NCI-H446 (cell line): ENCODE measurements at regions not wholly inside any gene's neighbourhood (a gene's known extent, or its start where the extent isn't known, plus 50 kb on each side); places are given as distances from the start of the nearest gene placed in this dataset.
"Not testable (repeated sequence)": the region's sequence is repeated elsewhere in the genome, so short reads cannot be mapped to it uniquely, and the experiment has no call there.

Experiments used
- DNase-seq, 2 experiments: peaks; one replicate each; lab custom pipeline; 2025; lab: John Stamatoyannopoulos, UW

DNA sequence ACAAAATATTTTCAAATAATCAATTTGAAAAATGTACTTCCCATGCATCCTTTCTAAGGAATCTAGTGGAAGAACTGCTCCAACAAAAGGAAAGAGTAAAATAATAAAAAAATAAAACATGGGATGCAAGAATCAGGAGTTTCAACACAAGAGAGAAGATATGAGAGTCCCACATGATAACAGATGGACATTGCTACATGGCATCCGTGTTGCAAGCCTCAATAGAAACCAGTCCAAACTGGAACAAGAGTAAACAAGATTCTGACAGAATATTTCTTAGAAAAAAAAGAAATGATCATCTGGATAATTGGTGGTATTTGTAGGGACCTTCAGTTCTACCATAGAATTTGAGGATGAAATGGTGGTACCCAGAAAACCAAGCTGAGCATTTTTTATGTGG is 186.8 kb downstream of the FRK start:
- DNase-seq: no peak

DNA sequence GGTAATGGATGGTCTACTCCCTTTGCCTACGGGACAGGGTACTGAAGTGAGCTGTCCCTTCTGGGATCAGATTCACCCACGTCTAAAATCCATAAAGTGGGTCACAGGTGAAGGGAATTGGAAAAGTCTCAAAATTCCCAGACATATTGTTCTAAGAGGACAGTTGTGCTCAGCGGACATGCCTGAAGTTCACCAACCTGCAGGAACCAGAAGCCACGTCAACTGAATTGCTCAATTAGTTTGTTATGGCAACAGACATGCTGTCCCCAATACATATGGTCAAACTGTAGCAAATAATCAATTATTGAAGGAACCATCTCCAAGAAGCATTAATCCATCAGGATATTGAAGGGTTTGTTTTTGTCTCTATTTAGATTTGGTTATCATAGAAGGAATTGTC is 190.2 kb downstream of the FRK start:
- no peak for DNase-seq

DNA sequence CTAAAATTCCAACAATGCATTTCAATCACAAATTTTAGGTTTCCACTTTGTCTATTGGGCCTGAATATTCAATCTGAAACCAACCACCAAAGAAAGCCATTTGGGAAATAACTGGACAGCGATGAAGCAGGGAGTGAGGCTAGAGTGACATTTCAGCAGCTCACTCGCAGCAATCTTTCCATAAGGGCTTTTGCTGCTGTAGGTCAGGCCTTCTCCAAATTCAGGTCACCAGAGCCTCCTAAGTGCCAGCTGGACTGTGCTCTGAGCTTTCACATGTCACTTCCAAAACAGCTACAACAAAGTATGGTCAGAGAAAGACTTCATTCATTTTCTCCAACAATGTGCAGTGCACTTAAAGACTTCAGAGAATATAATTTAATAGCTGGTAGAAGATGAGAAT is 194.8 kb downstream of the FRK start:
- DNase-seq: no peak

DNA sequence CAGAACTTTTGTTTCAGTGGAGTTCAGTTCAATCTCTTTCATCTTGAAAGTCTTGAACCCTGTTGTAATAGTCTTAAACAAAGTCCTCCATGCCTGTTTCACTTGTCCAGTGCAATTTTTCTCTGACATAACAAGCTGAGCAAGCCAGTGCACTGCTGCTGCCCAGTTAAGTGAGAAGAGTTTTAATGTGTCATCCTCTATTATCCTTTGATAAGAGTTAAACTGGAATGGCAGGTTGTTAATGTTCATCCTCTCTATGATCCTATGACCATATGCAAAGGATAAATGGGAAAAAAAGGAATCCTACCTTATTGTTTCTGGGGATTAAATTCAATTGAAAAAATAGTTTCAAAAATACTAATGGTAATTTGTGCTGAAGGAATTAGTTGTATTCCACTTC is 197.5 kb downstream of the FRK start:
- DNase-seq: no peak

DNA sequence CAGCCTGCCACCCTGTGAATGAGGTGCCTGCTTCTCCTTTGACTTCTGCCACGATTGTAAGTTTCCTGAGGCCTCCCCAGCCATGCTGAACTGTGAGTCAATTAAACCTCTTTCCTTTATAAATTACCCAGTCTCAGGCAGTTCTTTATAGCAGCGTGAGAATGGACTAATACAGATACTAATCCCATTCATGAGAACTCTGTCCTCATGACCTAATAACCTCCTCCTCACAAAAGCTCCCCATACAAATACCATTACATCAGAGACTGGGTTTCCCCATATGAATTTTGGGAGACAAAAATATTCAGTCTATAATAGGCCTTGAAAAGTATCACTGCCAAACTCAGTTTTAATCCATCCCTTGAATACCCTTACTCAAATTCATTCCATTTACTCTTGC is 199.0 kb downstream of the FRK start:
- DNase-seq: not testable (repeated sequence)

DNA sequence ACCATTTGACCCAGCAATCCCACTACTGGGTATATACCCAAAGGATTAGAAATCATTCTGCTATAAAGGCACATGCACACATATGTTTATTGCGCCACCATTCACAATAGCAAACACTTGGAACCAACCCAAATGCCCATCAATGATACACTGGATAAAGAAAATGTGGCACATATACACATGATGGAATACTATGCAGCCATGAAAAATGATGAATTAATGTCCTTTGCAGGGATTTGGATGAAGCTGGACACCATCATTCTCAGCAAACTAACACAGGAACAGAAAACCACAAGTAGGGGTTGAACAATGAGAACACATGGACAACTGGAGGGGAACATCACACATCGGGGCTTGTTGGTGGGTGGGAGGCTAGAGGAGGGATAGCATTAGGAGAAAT is 201.1 kb downstream of the FRK start:
- not testable (repeated sequence) for DNase-seq

DNA sequence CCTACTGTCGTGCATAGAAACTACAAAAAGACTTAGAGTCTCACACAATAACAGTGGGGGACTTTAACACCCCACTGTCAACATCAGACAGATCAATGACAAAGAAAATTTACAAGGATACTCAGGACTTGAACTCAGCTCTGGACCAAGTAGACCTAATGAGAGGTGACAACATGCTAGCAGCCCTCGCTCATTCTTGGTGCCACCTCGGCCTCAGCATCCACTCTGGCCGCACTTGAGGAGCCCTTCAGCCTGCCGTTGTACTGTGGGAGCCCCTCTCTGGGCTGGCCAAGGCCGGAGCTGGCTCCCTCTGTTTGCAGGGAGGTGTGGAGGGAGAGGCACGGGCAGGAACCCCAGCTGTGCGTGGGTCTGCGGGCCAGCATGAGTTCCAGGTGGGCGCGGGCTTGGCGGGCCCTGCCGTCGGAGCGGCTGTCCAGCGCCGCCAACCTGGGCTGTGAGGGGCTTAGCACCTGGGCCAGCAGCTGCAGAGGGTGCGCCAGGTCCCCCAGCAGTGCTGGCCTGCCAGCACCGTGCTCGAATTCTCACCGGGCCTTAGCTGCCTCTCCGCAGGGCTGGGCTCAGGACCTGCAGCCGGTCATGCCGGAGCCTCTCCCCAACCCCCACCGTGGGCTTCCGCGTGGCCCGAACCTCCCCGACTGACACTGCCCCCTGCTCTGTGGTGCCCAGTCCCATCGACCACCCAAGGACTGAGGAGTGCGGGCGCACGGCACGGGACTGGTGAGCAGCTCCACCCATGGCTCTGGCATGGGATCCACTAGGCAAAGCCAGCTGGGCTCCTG is 205.6 kb downstream of the FRK start:
- DNase-seq: no peak

DNA sequence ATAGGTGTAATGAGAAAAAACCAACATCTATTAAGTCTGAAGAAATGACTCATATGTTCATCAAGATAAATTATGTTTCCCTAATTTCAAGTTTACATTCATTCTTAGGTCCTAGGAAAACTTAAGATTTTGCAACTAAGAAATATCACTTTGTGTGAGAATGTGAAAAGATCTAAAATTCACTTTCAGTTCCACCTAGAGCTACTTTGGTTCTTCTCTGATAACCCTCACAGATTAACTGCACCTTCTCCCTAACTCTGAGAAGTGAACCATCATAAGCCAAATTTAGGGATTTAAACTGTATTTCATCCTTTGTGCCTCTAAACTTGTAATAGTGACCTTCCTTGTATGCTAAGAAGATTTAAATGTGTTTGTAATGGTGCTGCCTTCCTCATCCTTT is 213.0 kb downstream of the FRK start:
- DNase-seq: no peak

DNA sequence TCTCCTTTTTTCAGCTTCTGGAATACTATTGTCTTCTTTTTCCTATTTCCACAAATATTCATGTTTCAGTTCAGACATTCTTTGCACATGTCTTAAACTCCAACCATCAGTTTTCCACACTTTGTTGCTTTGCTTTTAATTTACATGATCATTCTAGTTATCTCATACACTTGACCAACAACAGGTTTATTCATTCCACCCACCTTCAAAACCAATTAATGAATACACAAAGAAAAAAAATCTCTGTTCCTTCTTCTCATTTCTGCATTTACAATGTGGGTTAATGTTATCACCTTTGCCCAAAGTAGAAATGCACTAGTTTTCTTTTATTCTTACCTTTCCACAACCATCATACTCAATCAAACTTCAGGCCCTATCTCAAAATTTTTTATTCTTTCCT is 216.7 kb downstream of the FRK start:
- no peak for DNase-seq

DNA sequence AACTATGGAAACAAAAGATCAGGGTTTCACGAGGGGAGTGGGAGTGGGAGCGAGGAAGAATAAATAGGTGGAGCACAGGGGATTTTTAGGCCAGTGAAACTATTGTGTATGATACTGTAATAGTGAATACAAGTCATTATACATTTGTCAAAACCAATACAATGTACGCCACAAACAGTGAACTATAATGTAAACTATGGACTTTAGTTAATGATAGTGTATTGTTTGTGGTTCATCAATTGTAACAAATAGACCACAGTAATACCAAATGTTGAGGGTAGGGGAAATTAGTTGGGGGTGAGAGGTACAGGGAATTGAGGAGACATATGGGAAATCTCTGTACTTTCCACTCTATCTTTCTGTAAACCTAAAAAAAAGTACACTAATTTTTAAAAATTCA is 218.4 kb downstream of the FRK start:
- DNase-seq: no peak

DNA sequence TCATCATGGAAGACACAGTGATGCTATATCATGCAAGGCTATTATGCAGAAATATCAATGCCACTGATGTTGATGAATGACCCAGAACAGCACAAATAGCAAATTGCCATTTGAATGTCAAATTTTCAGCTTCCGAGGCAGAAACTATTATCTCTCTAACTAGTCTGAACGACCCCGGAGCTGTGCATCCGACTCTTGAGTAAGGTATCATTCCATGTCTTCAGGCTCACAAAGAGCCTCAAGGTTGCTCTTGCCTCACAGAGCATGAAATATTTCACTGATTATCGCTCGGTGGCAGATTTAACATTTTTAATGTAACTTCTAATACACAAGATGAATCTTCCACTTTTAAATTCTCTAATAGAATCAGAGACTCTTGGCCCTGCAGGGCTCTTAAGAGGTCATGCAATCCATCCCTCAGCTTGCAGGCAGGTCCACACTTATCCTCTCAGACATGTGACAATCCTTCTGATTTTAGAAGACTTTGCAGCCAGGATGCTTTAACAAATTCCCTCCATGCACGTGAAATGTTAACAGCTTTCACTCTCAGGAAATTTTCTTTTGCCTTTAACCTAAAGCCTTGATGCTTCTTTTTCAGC is 221.0 kb downstream of the FRK start:
- no peak for DNase-seq

DNA sequence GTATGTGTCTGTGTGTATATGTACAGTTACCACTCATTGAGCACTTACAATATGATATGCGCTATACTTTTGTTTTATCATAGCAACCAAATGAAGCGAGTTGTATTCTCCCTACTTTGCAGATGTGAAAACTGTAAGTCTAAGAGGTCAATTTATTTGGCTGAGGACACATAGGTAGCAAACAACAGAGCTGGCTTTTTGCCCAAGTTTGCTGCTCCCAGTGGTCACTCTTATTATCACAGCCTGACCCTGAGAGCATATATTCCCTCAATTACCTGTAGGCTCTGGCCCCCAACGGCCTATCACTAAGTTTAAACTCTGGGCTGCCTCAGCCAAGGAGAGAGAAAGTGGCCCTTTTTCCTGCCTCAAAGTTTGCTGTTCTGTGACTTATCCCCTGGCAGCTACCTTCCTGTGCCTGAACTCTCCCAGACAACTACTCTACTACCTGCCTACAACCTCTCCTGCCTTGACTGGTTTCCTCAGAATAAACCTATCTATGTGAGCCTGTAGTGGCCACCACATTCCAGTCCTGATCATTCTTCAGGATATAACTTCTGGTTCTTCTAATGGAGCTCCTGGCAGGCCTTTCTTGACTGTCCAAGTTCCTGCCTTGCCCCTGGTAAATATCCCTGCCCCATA is 221.8 kb downstream of the FRK start:
- DNase-seq: no peak

DNA sequence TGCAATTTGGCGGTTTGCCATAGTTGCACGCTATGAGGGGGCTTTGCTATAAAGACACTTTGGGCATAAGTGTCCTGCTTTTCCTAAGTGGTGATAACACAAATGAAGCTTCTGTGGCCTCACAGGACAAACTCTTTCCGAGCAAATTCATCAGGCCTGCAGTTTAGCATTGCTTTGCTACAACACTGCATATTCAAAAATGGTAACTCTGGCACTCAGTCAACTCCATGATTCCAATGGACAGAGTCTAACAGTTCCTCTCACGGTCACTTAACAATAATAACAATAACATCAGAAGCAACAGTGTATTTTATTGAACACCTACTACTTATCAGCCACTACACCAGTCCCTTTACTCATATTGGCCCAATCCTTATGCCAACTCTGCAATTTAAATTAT is 222.5 kb downstream of the FRK start:
- no peak for DNase-seq

DNA sequence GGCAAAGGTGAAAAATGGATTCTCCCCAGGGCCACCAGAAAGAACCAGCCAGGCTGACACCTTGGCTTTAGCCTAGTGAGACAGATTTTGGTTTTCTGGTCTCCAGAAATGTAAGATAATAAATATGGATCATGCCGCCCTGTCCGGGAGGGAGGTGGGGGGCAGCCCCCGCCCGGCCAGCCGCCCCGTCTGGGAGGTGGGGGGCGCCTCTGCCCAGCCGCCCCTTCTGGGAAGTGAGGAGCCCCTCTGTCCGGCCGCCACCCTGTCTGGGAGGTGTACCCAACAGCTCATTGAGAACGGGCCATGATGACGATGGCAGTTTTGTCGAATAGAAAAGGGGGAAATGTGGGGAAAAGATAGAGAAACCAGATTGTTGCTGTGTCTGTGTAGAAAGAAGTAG is 224.3 kb downstream of the FRK start:
- DNase-seq: not testable (repeated sequence)

DNA sequence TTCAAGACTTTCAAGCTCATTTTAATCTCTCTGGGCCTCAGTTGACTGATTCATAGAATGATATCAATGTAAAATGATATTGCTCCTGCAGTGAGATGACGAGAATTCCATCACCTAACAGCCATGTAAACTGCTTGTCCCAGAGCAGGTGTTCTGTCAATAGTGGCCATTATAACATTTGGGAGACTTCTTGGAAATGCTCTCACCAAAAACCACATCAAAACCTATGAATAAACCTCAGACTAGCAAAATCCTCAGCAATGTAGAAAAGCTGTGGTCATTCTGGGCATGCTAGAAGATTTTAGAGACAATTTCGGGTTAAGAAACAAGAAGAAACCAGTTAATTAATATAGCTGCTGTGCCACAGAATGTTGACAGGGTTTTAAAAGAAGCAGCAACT is 225.4 kb downstream of the FRK start:
- no peak for DNase-seq

DNA sequence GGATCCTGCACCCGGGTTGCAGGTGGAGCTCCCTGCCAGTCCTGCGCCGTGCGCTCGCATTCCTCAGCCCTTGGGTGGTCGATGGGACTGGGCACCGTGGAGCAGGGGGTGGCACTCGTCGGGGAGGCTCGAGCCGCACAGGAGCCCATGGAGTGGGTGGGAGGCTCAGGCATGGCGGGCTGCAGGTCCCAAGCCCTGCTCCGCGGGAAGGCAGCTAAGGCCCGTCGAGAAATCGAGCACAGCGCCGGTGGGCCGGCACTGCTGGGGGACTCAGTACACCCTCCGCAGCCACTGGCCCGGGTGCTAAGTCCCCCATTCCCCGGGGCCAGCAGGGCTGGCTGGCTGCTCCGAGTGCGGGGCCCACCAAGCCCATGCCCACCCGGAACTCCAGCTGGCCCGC is 226.1 kb downstream of the FRK start:
- not testable (repeated sequence) for DNase-seq

DNA sequence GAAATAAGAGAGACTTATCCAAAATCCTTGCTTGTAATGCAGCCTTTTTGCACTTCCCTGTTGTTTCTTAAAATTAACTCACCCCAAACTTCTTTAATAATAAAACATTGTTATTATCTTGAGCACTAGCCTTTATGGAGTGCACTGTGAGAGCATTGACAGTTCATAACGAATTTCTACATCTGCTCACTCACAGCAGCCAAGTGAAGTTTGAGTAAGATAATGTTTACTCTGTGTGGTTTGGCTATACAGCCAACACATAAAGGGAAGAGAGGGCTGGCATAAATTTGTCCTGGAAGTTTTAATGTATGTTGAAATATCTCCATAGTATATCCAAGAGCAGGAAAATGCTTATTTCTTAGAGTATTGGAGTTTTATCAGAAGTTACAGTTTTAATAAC is 227.9 kb downstream of the FRK start:
- DNase-seq: peak in 1 of 2 experiments; percentile 26

DNA sequence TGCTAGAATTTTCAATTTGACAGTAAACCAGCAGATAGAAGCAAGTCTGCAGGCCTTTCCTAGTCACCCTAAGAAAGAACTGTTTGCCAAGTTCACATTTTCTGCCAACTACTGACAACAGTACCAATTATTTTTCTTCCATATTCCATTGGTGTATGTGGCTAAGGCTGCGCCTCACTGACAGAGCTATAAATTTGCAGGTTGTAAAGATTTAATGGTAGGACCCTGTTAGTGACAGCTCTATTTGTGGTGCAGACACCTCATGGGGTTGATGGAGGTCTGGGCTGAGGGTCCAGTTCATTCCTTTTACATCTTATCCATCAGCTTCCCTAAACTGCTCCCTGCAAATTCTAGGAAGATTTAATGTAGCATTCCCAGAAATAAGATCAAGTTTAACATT is 228.5 kb downstream of the FRK start:
- DNase-seq: no peak

DNA sequence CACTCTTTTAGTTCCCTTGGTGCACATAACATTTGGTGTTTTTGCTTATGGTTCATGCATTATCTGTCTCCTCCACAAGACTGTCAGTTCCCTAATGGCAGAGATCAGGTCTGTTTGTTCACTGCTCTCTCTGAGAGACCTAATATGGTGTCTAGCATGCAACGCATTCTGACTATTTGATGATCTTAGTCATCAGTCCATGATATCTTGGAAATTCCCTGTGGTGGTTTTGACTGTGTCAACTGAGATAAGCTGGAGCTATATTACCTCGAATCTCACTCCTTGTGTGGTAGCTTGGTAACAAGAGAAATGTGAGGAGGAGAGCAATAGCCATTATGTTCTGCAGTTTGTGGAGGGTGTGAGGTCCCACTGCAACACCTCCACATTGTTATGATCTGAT is 229.8 kb downstream of the FRK start:
- DNase-seq: no peak

DNA sequence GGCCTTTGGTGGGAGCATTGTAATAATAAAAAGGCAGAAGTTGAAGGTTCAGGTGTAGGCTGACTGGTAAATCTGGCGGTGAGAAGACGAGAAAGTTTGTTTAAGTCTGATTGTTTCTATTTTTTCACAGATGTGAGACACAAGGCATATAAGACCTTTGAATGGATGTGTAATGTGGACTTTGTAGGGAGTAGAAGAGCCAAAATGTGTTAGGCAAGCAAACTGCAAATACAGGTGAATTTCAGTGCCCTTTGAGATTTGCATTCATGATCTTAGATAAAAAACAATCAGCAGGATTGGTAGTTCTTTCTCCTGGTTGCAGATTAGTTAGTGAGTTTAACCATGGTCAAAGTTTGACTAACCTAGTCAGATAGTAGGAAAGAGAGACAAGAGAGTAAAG is 238.9 kb downstream of the FRK start:
- no peak for DNase-seq

DNA sequence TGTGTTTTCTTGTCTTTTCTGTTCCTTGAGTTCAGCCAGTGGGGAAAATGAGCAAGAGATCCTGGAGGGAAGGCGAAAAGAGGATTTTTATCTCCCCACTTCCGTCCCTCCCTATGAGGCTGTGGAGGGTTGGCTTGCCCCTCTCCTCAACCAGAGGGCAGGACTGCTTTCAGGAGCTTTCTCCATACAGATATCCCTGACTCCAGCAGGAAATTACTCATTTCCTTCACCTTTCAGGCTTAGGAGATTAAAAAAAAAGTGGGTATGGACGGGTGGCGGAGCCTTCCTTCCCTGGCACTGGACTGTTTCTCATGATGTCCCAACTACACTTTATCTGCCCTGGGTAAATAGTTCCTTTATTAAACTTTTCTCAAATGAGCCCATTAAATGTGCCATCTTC is 241.2 kb downstream of the FRK start:
- no peak for DNase-seq

DNA sequence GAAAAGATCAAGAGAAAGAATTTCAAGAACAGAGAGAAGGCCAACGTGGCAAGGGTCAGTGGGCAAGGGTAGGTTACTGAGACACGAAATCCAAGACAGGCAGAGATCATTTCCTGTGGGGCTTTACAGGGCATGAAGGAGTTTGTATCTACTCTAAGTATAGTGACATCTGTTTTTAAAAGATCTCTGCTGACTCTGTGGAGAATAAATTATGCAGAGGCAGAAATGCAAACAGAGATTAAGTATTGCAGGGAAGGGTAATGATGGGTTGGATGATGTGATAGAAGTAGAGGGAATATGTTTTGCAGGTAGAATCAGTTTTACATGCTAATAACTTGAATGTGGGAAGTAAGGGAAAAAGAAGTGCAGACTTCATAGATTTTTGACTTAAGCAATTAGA is 243.5 kb downstream of the FRK start:
- no peak for DNase-seq

DNA sequence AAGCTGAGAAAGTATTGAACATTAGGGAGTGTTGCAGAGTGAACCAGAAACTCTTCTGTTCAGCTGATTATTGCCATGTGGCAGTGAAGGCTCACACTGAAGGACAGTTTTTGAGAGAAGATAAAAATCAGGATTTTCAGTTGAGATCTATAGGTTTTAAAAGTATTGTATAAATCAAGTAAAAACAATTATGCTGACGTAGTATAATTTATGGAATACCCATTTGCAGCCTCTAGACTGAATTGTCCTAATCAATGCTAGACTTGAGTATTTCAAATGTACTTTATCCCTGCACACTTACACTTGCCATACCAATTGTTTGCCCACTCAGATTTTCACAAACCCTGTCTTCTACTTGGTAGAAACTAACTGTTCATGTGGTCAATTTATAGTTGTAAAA is 245.8 kb downstream of the FRK start:
- DNase-seq: no peak

DNA sequence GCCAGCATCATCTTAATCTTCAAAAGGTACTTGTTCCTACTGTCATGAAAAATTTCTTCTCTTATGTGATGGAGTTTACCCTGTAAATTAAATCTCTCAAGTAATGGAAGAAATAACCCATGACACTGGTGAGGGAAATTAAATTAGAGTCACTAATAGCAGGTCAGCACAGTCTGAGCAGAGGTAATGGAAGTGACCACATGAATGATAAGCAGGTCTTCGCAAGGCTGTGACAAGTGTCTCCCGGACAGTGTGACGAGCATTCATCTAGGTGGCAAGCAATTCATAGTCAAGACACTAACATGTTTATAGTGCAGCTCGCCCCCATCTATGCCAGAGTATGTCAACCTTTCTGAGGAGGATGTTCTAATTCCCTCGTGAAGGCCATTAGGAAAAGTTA is 249.2 kb downstream of the FRK start:
- no peak for DNase-seq
